Smooth muscle cell (in vitro differentiated cells): ENCODE measurements at regions not wholly inside any gene's neighbourhood (a gene's known extent, or its start where the extent isn't known, plus 50 kb on each side); places are given as distances from the start of the nearest gene placed in this dataset.

ENCODE experiments used
- DNase-seq: peaks from one replicate; lab custom pipeline; 2025; ENCODE audit not compliant: unreplicated experiment; lab: John Stamatoyannopoulos, UW
- H2AFZ ChIP-seq: fragments of 200-600 bp; sonication (generic); 2 replicates; pipeline ENCODE4 v1.6.0; 2016; ENCODE audit warnings: antibody characterized with exemption, low read depth, mild to moderate bottlenecking
- H3F3A ChIP-seq: fragments of 200-600 bp; sonication (generic); 2 replicates; pipeline ENCODE4 v1.6.0; 2017; ENCODE audit warnings: antibody characterized with exemption, low read depth
- H3K27ac ChIP-seq: fragments of 200-600 bp; sonication (generic); 2 replicates; pipeline ENCODE4 v1.5.1; 2016; ENCODE audit warnings: low read depth, mild to moderate bottlenecking
- H3K27me3 ChIP-seq: fragments of 200-600 bp; sonication (generic); 2 replicates; pipeline ENCODE4 v1.6.1; 2016; ENCODE audit warnings: low read depth, mild to moderate bottlenecking
- H3K36me3 ChIP-seq: fragments of 200-600 bp; sonication (generic); 2 replicates; pipeline ENCODE4 v1.5.1; 2016; ENCODE audit warnings: low read depth
- H3K4me1 ChIP-seq: fragments of 200-600 bp; sonication (generic); 2 replicates; pipeline ENCODE4 v1.5.1; 2016; ENCODE audit warnings: low read depth
- H3K4me2 ChIP-seq: fragments of 200-600 bp; sonication (generic); 2 replicates; pipeline ENCODE4 v1.6.0; 2016; ENCODE audit warnings: mild to moderate bottlenecking
- H3K4me3 ChIP-seq: fragments of 200-600 bp; sonication (generic); 2 replicates; pipeline ENCODE4 v1.5.1; 2016; ENCODE audit warnings: mild to moderate bottlenecking
- H3K79me2 ChIP-seq: fragments of 200-600 bp; sonication (generic); 2 replicates; pipeline ENCODE4 v1.6.0; 2016; ENCODE audit warnings: low read depth, mild to moderate bottlenecking
- H3K9ac ChIP-seq: fragments of 200-600 bp; sonication (generic); 2 replicates; pipeline ENCODE4 v1.6.0; 2016; ENCODE audit warnings: low read depth
- H3K9me3 ChIP-seq: fragments of 200-600 bp; sonication (generic); replicated peaks from 2 replicates; pipeline ENCODE4 v1.5.1; 2016; ENCODE audit warnings: low read depth
- H4K20me1 ChIP-seq: fragments of 200-600 bp; sonication (generic); 2 replicates; pipeline ENCODE4 v1.6.0; 2016; ENCODE audit warnings: low read depth
- WGBS: methylation state at CpG from one replicate; pipeline ENCODE4 v1.1.7; 2016; ENCODE audit warnings: low lambda C conversion rate; 5-methylcytosine and 5-hydroxymethylcytosine counted together
- TF ChIP-seq, protein P1 (sequence below): fragments of 200-600 bp; sonication (generic); IDR thresholded peaks from 2 replicates; pipeline ENCODE4 v1.5.1; 2017; ENCODE audit warnings: borderline replicate concordance, mild to moderate bottlenecking, antibody characterized with exemption; ENCODE audit not compliant: insufficient read depth, poor library complexity, severe bottlenecking

DNA sequence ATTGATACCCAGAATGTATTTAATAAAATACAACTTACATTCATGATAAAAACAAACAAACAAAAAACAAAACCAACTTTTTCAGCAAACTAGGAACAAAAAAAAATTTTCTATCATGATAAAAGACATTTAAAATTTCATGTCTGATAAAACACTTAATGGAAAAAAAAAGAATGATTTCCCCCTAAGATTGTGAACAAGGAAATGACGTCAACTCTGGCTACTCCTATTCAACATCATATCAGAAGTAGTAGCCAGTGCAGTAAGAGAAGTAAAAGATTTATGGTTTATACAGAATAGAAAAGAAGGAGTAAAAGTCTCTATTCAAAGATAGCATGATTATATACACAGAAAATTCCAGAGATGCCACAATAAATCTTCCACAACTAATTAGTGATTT is 1306.6 kb downstream of the FSCB start:
- no peaks in the 10 kb centered on the region for H3K9me3 ChIP-seq
- no peaks in the 10 kb centered on the region for H3K27me3 ChIP-seq
- no peaks in the 10 kb centered on the region for H3F3A ChIP-seq
- no peaks in the 10 kb centered on the region for H4K20me1 ChIP-seq
- no peak overlapping the region for H2AFZ ChIP-seq
- H3K27ac ChIP-seq = no peak overlapping the region
- H3K9ac ChIP-seq = no peak overlapping the region
- 88% methylated on average over 1 of the region's 1 CpG for WGBS
- DNase-seq = no peak
- H3K4me2 ChIP-seq = no peak overlapping the region
- H3K4me1 ChIP-seq = peaks cover 10% of the 10 kb centered on the region
- no peaks in the 10 kb centered on the region for H3K36me3 ChIP-seq
- no peak overlapping the region for H3K4me3 ChIP-seq
- H3K79me2 ChIP-seq = no peaks in the 10 kb centered on the region
- TF ChIP-seq, protein P1, sequence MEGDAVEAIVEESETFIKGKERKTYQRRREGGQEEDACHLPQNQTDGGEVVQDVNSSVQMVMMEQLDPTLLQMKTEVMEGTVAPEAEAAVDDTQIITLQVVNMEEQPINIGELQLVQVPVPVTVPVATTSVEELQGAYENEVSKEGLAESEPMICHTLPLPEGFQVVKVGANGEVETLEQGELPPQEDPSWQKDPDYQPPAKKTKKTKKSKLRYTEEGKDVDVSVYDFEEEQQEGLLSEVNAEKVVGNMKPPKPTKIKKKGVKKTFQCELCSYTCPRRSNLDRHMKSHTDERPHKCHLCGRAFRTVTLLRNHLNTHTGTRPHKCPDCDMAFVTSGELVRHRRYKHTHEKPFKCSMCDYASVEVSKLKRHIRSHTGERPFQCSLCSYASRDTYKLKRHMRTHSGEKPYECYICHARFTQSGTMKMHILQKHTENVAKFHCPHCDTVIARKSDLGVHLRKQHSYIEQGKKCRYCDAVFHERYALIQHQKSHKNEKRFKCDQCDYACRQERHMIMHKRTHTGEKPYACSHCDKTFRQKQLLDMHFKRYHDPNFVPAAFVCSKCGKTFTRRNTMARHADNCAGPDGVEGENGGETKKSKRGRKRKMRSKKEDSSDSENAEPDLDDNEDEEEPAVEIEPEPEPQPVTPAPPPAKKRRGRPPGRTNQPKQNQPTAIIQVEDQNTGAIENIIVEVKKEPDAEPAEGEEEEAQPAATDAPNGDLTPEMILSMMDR = no peak

DNA sequence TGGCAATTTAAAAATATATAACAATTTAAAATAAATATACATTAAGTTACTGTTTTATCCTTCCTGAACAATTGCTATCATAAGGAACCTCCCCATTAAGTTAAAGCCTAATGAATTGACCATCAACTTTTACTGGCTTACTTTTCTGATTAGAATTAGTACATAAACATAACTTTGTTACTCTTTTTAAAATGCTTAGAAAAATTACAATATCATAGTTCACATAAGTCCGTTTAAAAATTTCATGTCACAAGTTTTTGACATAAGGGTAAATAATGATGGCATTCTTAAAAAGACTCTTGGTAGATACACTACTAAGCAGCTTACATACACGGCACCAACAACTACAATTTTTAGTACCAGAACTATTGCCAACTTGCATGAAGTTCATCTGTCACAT is 1308.6 kb downstream of the FSCB start:
- Histone ChIP-seq H2AFZ (no peak overlapping the region), H3K9me3 (no peaks in the 10 kb centered on the region), H3K4me2 (no peak overlapping the region), H3K27me3 (no peaks in the 10 kb centered on the region), H3K9ac (no peak overlapping the region), H4K20me1 (no peaks in the 10 kb centered on the region), H3K4me1 (no peaks in the 10 kb centered on the region), H3K4me3 (no peak overlapping the region), H3K27ac (no peak overlapping the region), H3F3A (no peaks in the 10 kb centered on the region), H3K36me3 (no peaks in the 10 kb centered on the region), H3K79me2 (no peaks in the 10 kb centered on the region)
- TF ChIP-seq, protein P1 = no peak
- no peak for DNase-seq
- 85% methylated on average over 2 of the region's 2 CpGs for WGBS

- H3K9ac ChIP-seq = no peak overlapping the region
- H3K27me3 ChIP-seq = peaks cover 3% of the 10 kb centered on the region
- H3K36me3 ChIP-seq = no peaks in the 10 kb centered on the region
- H3K4me3 ChIP-seq = no peak overlapping the region
- no peaks in the 10 kb centered on the region for H3K9me3 ChIP-seq
- no peaks in the 10 kb centered on the region for H3K79me2 ChIP-seq
- no peaks in the 10 kb centered on the region for H3F3A ChIP-seq
- TF ChIP-seq, protein P1 = no peak
- H2AFZ ChIP-seq = no peak overlapping the region
- no peaks in the 10 kb centered on the region for H4K20me1 ChIP-seq
- 84% methylated on average over 3 of the region's 3 CpGs for WGBS
- DNase-seq = no peak
- H3K4me2 ChIP-seq = no peak overlapping the region
- no peak overlapping the region for H3K27ac ChIP-seq
- no peaks in the 10 kb centered on the region for H3K4me1 ChIP-seq
Measured at GRCh38 chr14:43184540-43184939, 1322.5 kb downstream of the FSCB start.

DNA sequence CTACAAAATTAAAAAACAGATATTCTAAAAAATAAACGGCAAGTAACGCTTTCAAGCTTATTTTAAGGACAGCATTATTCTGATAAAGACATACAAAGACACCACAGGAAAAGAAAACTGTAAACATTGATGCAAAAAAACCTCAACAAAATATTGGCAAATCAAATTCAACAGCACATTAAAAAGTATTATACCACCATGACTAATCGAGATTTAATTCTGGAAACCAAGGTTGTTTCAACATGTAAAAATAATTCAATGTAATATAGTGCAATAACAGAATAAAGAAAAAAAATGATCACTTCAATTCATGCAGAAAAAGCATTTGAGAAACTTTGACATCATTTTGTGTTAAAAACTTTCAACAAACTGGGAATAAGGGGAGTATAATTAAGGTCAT is 1323.2 kb downstream of the FSCB start:
- Histone ChIP-seq H3K4me2 (no peak overlapping the region), H2AFZ (no peak overlapping the region), H3K4me1 (no peaks in the 10 kb centered on the region), H3F3A (no peaks in the 10 kb centered on the region), H3K9ac (no peak overlapping the region), H3K79me2 (no peaks in the 10 kb centered on the region), H3K27me3 (peaks cover 4% of the 10 kb centered on the region), H3K27ac (no peak overlapping the region), H3K9me3 (no peaks in the 10 kb centered on the region), H4K20me1 (no peaks in the 10 kb centered on the region), H3K36me3 (no peaks in the 10 kb centered on the region), H3K4me3 (no peak overlapping the region)
- TF ChIP-seq, protein P1 = no peak
- DNase-seq = no peak
- WGBS = 95% methylated on average over 3 of the region's 3 CpGs
